GM21619 (cell line): ENCODE measurements at regions not wholly inside any gene's neighbourhood (a gene's known extent, or its start where the extent isn't known, plus 50 kb on each side); places are given as distances from the start of the nearest gene placed in this dataset.

ENCODE experiments used
- ATAC-seq: cut with Tn5 transposase; IDR thresholded peaks from one replicate; pipeline ENCODE4 v1.9.1; 2021; ENCODE audit not compliant: unreplicated experiment

GRCh38 chr4:128364565-128364964, 77.0 kb upstream of the PGRMC2 start:
- no peak for ATAC-seq

- ATAC-seq, result no peak
Observed at GRCh38 chr4:128363966-128364365, 76.4 kb upstream of the PGRMC2 start.

DNA sequence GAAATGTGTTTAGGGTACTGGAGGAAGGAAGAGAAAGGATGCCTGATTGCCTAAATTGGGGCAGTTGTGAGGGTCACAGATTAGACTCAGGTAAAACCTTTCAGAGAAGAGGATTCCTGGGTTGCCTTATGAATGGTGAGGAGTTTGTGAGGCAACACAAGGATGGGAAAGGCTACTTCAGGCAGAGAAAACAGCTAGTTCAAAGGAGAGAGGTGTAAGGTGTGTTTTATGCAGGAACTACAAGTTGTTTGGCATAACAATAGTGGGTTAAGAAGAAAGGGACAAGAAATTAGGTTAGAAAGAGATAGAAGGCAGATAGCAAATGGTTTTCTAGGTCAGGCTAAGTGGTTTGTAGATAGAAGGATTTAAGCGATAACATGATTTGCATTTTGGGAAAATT, 75.1 kb upstream of the PGRMC2 start:
- ATAC-seq, result no peak

DNA sequence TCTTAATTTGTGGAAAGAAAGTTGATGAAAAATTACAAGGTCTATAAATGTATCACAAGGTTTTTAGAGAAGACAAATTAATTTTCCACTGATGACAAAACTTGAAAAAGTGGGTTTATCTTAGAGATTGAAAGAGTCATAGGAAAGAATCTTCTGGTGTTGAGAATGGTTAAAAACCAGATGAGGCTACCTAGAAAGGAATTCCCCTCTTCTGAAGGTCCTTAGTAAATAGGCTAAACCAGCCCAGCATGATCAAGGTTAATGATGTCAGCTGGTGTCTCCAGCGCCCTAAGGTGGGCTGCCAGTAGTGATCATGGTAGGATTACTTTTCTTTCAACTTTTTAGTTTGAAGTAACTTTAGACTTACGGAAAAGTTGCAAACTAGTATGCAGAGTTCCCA, 71.8 kb upstream of the PGRMC2 start:
- no peak for ATAC-seq

GRCh38 chr4:128358913-128359279, 71.3 kb upstream of the PGRMC2 start:
- ATAC-seq, result no peak

DNA sequence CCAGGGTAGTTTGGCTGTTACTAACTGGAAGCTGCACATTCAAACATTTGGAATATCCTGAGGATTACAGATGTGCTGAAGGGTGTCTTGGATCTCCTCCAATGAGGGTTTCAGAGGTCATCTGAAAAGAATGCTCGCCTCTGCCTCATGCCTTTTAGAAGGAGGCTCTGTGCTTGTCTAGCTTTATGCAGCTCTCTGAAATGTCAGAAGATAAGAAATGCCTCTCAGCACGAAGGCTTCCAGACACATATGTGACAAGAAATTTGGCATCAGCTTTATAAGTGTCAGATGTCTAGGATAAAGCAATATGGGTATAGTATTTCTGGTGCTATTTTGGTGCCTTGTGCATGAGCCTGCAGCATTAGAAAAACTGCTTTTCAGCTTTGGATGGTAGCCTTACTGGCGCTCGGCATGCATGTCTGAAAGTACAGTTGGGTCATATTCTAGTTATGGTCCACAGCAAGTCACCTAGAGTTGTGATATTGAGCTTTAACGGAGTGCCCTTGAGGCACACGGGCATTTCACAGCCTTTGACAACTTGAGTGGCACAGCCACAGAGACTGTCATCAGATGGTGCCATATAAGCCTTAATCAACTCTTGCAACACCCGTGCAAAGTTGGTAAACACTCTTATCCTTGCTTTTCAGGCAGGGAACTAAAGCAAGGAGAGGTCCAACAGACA, 70.8 kb upstream of the PGRMC2 start:
- no peak for ATAC-seq

DNA sequence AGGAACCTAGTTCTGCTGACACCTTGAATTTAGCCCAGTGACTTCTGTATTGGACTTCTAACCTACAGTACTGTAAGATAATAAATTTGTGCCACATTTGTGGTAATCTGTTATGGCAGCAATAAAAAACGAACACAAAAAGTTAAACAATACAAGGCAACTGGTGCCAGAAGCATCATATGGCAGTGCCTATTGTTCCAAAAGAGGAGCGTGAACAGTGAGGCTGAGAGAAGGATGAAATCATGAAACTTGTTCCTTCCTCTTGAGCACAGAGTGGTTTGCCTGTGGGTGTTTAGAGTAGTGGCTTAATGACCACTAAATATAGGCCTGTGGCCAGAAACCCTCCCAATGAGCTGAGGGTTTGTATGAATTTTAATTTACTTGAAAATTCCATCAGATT, 69.7 kb upstream of the PGRMC2 start:
- ATAC-seq, result no peak

DNA sequence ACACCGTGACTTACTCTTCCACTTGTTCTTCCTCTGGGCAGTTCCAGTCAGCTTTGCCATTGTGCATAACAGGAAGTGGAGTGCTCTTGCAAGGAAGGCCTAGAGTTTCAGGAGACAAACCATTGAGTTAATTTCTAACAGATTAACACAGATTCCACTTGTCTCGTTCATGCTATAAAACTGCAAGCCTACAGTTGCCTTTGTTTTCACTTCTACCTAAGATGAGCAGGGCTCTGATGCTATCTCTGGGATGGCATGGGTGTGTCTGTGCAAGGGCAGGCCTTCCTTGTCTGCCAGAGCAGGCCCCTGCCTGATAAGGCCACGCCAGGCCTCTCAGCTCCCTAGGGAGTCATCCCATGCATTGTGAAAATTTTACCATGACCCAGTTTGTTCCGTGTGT, 67.7 kb upstream of the PGRMC2 start:
- ATAC-seq, result peak; percentile 84

GRCh38 chr4:128354205-128354821, 66.7 kb upstream of the PGRMC2 start:
- no peak for ATAC-seq

GRCh38 chr4:128353791-128354190, 66.2 kb upstream of the PGRMC2 start:
- no peak for ATAC-seq

DNA sequence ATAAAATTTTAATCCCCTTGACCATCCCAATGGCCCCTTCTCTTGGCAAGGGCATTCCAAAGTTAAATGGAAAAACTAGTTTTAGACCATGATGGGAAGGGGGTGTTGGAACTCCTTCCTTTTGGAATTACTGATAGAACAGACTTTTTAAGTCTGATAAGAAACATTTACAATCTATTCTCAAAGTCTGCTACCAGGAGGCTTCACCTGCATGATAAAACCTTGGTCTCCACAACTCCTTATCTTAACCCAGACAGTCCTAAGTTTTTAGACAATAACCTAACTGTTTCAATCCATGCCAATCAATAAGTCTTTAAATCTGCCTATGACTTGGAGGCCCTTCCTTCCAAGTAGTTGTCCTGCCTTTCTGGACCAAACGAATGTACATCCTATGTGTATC, 63.9 kb upstream of the PGRMC2 start:
- no peak for ATAC-seq

GRCh38 chr4:128350449-128351045, 62.9 kb upstream of the PGRMC2 start:
- no peak for ATAC-seq

DNA sequence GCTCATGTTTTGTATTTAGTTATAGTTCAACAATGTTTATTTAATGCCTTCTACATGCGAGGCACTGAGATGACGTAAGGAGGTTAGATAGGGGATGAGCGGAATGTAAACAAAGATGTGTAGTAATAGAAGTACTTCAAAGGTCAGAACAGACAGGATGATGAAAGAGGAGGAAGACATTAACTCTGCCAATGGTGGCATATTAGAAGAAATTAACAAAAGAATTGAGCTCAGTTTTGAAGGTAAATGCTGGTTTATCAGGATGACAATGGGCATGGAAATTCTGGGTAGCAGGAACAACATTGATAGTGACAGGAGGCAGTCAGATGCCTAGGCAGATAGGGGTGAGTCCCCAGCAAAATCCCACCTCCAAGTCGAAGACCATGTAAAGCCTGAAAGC, 62.3 kb upstream of the PGRMC2 start:
- ATAC-seq, result no peak

DNA sequence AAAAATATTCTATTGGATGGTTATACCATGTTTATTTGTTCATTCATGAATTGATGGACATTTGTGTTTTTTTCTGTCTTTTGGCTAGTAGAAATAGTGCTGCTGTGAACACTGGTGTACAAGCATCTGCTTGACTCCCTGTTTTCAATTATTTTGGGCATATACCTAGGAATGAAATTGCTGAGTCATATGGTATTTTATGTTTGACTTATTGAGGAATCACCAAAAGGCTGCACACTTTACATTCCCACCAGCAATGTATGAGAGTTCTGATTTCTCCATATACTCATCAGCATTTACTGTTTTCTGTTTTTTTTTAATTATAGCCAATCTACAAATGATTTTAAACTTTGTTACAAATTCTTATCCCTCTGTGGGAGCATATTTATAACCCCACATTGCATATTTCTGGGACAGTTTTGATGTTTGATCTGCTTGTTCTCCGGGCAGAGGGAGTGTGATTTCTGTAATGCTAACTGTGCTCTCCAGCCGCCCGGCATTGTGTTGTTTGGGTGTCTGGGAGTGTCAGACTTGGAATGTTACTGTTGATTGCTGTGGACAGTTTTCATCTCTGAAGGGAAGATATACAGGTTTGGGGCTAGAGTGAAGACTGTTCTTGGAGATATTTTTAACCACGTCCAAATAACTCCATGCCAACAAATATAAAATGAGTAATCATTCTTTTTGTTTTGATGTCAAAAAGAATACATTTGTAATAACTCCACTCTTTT, 60.5 kb upstream of the PGRMC2 start:
- ATAC-seq, result no peak

DNA sequence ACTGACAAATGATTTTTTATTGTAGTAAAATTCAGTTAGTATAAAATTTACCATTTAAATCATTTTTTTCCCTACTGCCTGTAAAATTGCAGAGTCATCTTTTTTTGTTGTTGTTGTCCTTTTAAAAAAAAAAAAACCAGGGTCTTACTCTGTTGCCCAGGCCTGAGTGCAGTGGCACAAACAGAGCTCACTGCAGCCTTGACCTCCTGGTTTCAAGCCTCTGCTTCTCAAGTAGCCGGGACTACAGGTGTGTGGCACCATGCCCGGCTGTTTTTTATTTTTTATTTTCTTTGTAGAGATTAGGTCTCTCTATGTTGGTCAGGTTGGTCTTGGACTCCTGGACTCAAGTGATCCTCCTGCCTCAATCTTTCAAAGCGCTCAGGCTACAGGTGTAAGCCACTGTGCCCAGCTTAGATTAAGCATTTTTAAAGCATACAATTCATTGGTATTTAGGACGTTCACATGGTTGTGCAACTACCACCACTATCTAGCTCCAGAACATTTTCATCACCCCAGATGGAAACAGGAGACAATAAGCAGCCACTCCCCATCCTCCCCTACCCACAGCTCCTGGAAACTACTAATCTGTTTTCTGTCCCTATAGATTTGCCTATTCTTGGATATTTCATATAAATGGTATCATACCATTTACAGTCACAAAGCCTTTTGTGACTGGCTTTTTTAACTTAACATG, 59.7 kb upstream of the PGRMC2 start:
- ATAC-seq, result no peak

GRCh38 chr4:128346054-128346716, 58.6 kb upstream of the PGRMC2 start:
- ATAC-seq, result no peak

DNA sequence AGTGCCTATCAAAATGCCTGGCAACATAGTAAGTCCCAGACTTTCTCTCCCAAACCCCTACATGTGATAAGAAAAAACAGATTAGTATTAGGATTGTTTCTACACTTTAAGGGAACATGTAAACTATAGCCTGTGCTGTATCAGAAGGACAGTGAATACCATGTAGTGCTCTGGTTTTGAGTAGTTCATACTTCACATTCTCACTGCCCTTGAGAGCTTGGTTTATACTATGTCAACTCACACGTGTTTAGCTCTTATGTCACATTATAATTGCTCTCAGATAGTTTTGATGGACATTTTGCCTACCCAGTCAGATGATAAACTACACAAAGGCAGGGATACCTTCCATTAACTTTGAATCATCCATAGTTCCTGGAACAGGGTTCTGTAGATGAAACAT, 58.0 kb upstream of the PGRMC2 start:
- ATAC-seq, result no peak

GRCh38 chr4:128342762-128343161, 55.1 kb upstream of the PGRMC2 start:
- no peak for ATAC-seq

- ATAC-seq, result no peak
Observed at GRCh38 chr4:128341634-128342033, 54.0 kb upstream of the PGRMC2 start.

DNA sequence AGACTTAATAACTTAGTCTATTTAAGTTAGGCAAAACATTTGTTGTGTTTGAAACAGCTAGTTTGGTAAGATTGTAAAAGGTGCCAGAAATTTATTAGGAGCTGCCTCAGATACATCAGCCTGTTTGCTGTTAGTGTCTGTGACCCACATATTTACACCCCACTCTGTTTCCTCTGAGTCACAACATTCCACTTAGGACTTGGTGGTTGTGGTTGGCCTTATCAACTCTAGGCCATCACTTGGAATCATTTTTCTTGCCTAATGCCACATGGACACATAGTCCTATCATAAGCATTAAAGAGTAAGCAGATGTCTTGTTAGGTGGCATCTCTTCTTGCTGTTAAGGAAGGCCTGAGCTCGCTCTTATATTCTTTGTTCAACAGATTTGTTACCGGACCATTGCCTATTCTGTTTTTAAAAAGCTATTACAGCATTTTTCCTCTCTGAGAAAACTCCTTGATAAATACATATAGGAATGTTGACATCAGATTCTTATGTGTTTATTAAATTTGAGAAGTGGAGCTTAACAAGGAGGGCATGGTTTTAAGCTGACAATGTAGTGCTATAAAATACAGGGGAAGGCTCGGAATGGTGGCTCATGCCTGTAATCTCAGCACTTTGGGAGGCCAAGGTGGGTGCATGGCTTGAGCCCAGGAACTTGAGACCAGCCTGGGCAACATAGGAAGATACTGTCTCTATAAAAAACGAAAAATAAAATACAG, 51.2 kb upstream of the PGRMC2 start:
- ATAC-seq, result no peak
